ENCODE measurements at regions not wholly inside any gene's neighbourhood (a gene's known extent, or its start where the extent isn't known, plus 50 kb on each side); places are given as distances from the start of the nearest gene placed in this dataset.

DNA sequence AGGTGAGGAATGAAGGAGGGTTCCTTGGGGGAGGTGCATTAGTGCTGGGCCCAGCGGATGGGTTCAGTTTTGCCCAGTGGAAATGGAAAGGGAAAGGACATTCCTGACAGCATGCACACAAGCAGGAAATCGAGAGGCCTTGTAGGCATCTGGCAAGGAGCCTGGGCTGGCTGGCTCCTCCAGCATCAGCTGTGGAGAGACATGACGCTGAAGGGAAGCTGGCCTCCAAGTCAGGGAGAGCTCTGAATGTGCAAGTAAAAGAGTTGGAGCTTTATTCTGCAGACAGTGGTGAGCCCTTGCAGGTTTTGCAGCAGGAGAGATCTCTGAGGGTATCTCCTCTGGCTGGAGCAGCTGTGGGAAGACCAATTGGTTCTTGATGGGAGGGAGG, 154.3 kb downstream of the MRPL14 start:
- TF ChIP-seq EP300 (IDR thresholded peaks at IDR 0.05) (no peak), POLR2AphosphoS5 (IDR thresholded peaks at IDR 0.05) (no peak)
- TF ChIP-seq, protein P1, sequence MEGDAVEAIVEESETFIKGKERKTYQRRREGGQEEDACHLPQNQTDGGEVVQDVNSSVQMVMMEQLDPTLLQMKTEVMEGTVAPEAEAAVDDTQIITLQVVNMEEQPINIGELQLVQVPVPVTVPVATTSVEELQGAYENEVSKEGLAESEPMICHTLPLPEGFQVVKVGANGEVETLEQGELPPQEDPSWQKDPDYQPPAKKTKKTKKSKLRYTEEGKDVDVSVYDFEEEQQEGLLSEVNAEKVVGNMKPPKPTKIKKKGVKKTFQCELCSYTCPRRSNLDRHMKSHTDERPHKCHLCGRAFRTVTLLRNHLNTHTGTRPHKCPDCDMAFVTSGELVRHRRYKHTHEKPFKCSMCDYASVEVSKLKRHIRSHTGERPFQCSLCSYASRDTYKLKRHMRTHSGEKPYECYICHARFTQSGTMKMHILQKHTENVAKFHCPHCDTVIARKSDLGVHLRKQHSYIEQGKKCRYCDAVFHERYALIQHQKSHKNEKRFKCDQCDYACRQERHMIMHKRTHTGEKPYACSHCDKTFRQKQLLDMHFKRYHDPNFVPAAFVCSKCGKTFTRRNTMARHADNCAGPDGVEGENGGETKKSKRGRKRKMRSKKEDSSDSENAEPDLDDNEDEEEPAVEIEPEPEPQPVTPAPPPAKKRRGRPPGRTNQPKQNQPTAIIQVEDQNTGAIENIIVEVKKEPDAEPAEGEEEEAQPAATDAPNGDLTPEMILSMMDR (IDR thresholded peaks at IDR 0.05): no peak
